CD4-positive, alpha-beta T cell (primary cell): ENCODE measurements at regions not wholly inside any gene's neighbourhood (a gene's known extent, or its start where the extent isn't known, plus 50 kb on each side); places are given as distances from the start of the nearest gene placed in this dataset.

Source experiments
- ATAC-seq: fragments of 200-7000 bp; cut with Tn5 transposase; one replicate; pipeline ENCODE4 v1.10.0; 2022; ENCODE audit warnings: mild to moderate bottlenecking; ENCODE audit not compliant: poor library complexity
- CTCF ChIA-PET: fragments of 350-600 bp; sonication (Branson Sonifier 250); formaldehyde crosslinking; loops from one replicate; lab custom pipeline; 2021; ENCODE audit warnings: antibody characterized with exemption, inconsistent platforms; lab: Charles Lee
- POLR2A ChIA-PET: fragments of 350-600 bp; sonication (Branson Sonifier 250); formaldehyde crosslinking; loops from one replicate; lab custom pipeline; 2021; ENCODE audit warnings: antibody characterized with exemption, inconsistent platforms; lab: Charles Lee
- DNase-seq, 14 experiments: peaks; one replicate each; pipeline ENCODE4 v3.0.0-alpha.2; 2013 to 2020; ENCODE audit warnings: mixed read lengths in 2 of 14
- H3K27ac ChIP-seq, 2 donors: one replicate each; pipeline versions ENCODE4 v1.5.1 to v1.7.0; 2013; ENCODE audit warnings: low read length in 2 of 2, low read depth in 1 of 2, mild to moderate bottlenecking in 1 of 2
- H3K27me3 ChIP-seq, 2 experiments: 1 replicate in 1 of 2; 2 replicates in 1 of 2; pipeline versions ENCODE4 v1.6.1 to v1.7.0; 2013; ENCODE audit warnings: low read length in 2 of 2, control low read depth in 1 of 2, mild to moderate bottlenecking in 1 of 2, moderate library complexity in 1 of 2; ENCODE audit not compliant: insufficient read depth in 2 of 2, control insufficient read depth in 1 of 2
- H3K36me3 ChIP-seq: one replicate; pipeline ENCODE4 v1.6.1; 2013; ENCODE audit warnings: low read length, control low read depth; ENCODE audit not compliant: insufficient read depth
- H3K4me1 ChIP-seq: one replicate; pipeline ENCODE4 v1.6.1; 2013; ENCODE audit warnings: low read length, control low read depth; ENCODE audit not compliant: insufficient read depth
- H3K4me3 ChIP-seq: one replicate; pipeline ENCODE4 v1.5.1; 2013; ENCODE audit warnings: mild to moderate bottlenecking, low read length, moderate library complexity
- H3K9me3 ChIP-seq, 2 experiments: 1 replicate in 1 of 2; 2 replicates in 1 of 2; pipeline versions ENCODE4 v1.6.1 to v1.7.0; 2013; ENCODE audit warnings: low read length in 2 of 2, mild to moderate bottlenecking in 2 of 2, control low read depth in 1 of 2, moderate library complexity in 1 of 2; ENCODE audit not compliant: control insufficient read depth in 1 of 2, insufficient read depth in 1 of 2
- H3K27ac Mint-ChIP-seq: one replicate; pipeline ENCODE4 v1.8.0; 2020; ENCODE audit warnings: mixed read lengths
- H3K27me3 Mint-ChIP-seq: one replicate; pipeline ENCODE4 v1.8.0; 2021; ENCODE audit warnings: mixed read lengths
- H3K36me3 Mint-ChIP-seq: one replicate; pipeline ENCODE4 v1.8.0; 2021; ENCODE audit warnings: low read depth, mixed read lengths
- H3K4me1 Mint-ChIP-seq: one replicate; pipeline ENCODE4 v1.8.0; 2021; ENCODE audit warnings: low read depth, mixed read lengths
- H3K4me3 Mint-ChIP-seq: one replicate; pipeline ENCODE4 v1.8.0; 2020; ENCODE audit warnings: mild to moderate bottlenecking, mixed read lengths
- H3K9me3 Mint-ChIP-seq: one replicate; pipeline ENCODE4 v1.8.0; 2020; ENCODE audit warnings: mixed read lengths
- CTCF ChIP-seq: fragments of 200-600 bp; IDR thresholded peaks from one replicate; pipeline ENCODE4 v1.8.0; 2022; ENCODE audit warnings: antibody characterized with exemption, mild to moderate bottlenecking
- intact Hi-C, 2 experiments: fragments of 100-400 bp; cut with DNase I in 1 of 2; cut with micrococcal nuclease in 1 of 2; formaldehyde crosslinking; loops; one replicate each; pipeline versions ENCODE4 v1.15.1 to v1.9.0; 2023 to 2025; cut with DNase I, micrococcal nuclease

GRCh38 chr2:5791371-5791770 lies 99.2 kb downstream of the SOX11 start:
- TF ChIP-seq CTCF = no peak
- H3K27ac ChIP-seq = no peak overlapping the region
- DNase-seq (no peak), ATAC-seq (no peak)
- Mint-ChIP-seq H3K27me3 (no peaks in the 10 kb centered on the region), H3K36me3 (no peaks in the 10 kb centered on the region), H3K4me3 (no peak overlapping the region), H3K27ac (no peak overlapping the region), H3K4me1 (no peaks in the 10 kb centered on the region), H3K9me3 (peaks cover 3% of the 10 kb centered on the region)
- no peaks in the 10 kb centered on the region for H3K4me1 ChIP-seq
- intact Hi-C loops = no loop called here
- no peaks in the 10 kb centered on the region for H3K27me3 ChIP-seq
- peaks cover 12 to 16% of the 10 kb centered on the region in 2 experiments for H3K9me3 ChIP-seq
- H3K36me3 ChIP-seq = no peaks in the 10 kb centered on the region
- ChIA-PET CTCF (no interaction called here), POLR2A (no interaction called here)
- H3K4me3 ChIP-seq = no peak overlapping the region

- Mint-ChIP-seq H3K36me3 (no peaks in the 10 kb centered on the region), H3K4me3 (no peak overlapping the region), H3K27ac (no peak overlapping the region), H3K4me1 (no peaks in the 10 kb centered on the region), H3K27me3 (no peaks in the 10 kb centered on the region), H3K9me3 (peaks cover 3% of the 10 kb centered on the region)
- TF ChIP-seq CTCF = no peak
- H3K4me1 ChIP-seq = no peaks in the 10 kb centered on the region
- H3K4me3 ChIP-seq = no peak overlapping the region
- ChIA-PET CTCF (no interaction called here), POLR2A (no interaction called here)
- H3K36me3 ChIP-seq = no peaks in the 10 kb centered on the region
- H3K9me3 ChIP-seq = peaks cover 4 to 10% of the 10 kb centered on the region in 2 experiments
- no peak overlapping the region for H3K27ac ChIP-seq
- no peaks in the 10 kb centered on the region for H3K27me3 ChIP-seq
- intact Hi-C loops = no loop called here
- ATAC-seq (no peak), DNase-seq (no peak)
Measured at GRCh38 chr2:5794012-5794411, 101.8 kb downstream of the SOX11 start.

GRCh38 chr2:5798084-5798483 lies 105.9 kb downstream of the SOX11 start:
- H3K9me3 Mint-ChIP-seq = peaks cover 6% of the 10 kb centered on the region
- no peak for TF ChIP-seq CTCF
- no peaks in the 10 kb centered on the region for H3K36me3 ChIP-seq
- no peak for DNase-seq
- peaks cover 4 to 5% of the 10 kb centered on the region in 2 experiments for H3K9me3 ChIP-seq
- H3K27ac ChIP-seq = no peak overlapping the region
- ChIA-PET CTCF (no interaction called here), POLR2A (no interaction called here)
- intact Hi-C loops = no loop called here
- H3K27me3 Mint-ChIP-seq = no peaks in the 10 kb centered on the region
- H3K4me3 ChIP-seq = no peak overlapping the region
- no peak for ATAC-seq
- no peaks in the 10 kb centered on the region for H3K4me1 Mint-ChIP-seq
- H3K4me1 ChIP-seq = no peaks in the 10 kb centered on the region
- H3K27ac Mint-ChIP-seq = no peak overlapping the region
- no peak overlapping the region for H3K4me3 Mint-ChIP-seq
- H3K27me3 ChIP-seq = no peaks in the 10 kb centered on the region
- H3K36me3 Mint-ChIP-seq = no peaks in the 10 kb centered on the region
